Peyer's patch (tissue), 4 donors: ENCODE measurements at regions not wholly inside any gene's neighbourhood (a gene's known extent, or its start where the extent isn't known, plus 50 kb on each side); places are given as distances from the start of the nearest gene placed in this dataset.

Experiments
- POLR2A ChIP-seq, 2 donors: fragments of 450-650 bp; IDR thresholded peaks; one replicate each; pipeline ENCODE4 v1.5.1; 2017; ENCODE audit warnings: antibody characterized with exemption in 2 of 2, mild to moderate bottlenecking in 2 of 2, moderate library complexity in 2 of 2
- TF ChIP-seq, protein P1 (sequence below), 6 experiments: fragments of 450-650 bp in 4 of 6; fragments of 200-600 bp in 2 of 6; sonication (generic) in 1 of 6; IDR thresholded peaks; one replicate each; pipeline ENCODE4 v1.5.1; 2017 to 2019; ENCODE audit warnings: antibody characterized with exemption in 6 of 6, mild to moderate bottlenecking in 3 of 6, moderate library complexity in 1 of 6

DNA sequence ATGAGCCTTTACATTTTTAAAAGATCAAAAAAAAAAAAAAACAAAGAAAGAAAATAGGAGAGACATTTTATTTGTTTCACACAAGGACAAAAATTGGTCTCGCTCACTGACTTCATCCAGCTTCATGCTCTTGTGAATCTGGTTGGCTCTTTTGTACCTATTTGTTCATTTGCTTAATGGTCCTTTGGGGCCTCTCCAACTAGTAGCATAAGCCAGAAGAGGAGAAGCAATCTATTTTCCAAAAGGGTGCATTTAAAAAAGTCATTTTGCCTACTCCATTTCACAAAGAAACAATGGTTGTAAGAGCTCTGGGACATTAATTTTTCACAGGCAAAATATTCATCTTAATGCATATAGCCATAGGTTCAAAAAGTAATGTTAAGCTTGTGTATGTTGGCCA lies 168.3 kb upstream of the ADAMTS9 start:
- TF ChIP-seq, protein P1, sequence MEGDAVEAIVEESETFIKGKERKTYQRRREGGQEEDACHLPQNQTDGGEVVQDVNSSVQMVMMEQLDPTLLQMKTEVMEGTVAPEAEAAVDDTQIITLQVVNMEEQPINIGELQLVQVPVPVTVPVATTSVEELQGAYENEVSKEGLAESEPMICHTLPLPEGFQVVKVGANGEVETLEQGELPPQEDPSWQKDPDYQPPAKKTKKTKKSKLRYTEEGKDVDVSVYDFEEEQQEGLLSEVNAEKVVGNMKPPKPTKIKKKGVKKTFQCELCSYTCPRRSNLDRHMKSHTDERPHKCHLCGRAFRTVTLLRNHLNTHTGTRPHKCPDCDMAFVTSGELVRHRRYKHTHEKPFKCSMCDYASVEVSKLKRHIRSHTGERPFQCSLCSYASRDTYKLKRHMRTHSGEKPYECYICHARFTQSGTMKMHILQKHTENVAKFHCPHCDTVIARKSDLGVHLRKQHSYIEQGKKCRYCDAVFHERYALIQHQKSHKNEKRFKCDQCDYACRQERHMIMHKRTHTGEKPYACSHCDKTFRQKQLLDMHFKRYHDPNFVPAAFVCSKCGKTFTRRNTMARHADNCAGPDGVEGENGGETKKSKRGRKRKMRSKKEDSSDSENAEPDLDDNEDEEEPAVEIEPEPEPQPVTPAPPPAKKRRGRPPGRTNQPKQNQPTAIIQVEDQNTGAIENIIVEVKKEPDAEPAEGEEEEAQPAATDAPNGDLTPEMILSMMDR (IDR thresholded peaks at IDR 0.05): no peak
- TF ChIP-seq POLR2A (IDR thresholded peaks at IDR 0.05): no peak
